ENCODE measurements at regions not wholly inside any gene's neighbourhood (a gene's known extent, or its start where the extent isn't known, plus 50 kb on each side); places are given as distances from the start of the nearest gene placed in this dataset.

DNA sequence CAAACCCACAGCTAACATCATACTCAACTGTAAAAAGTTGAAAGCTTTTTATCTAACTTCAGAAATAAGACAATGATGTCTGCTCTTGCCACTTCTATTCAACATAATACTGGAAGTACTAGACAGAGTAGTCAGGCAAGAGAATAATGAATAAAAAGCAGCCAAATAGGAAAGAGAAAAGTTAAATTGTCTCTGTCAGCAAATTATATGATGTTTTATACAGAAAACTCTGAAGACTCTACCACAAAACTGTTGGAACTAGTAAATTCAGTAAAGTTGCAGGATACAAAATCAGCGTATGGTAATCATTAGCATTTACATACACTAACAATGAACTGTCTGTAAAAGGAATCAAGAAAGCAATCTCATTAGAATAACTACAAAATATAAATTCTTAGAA lies 752.9 kb upstream of the CT83 start:
- no peak for DNase-seq

- no peak for DNase-seq
Measured at GRCh38 chrX:117196481-117196880, 733.7 kb upstream of the CT83 start.

DNA sequence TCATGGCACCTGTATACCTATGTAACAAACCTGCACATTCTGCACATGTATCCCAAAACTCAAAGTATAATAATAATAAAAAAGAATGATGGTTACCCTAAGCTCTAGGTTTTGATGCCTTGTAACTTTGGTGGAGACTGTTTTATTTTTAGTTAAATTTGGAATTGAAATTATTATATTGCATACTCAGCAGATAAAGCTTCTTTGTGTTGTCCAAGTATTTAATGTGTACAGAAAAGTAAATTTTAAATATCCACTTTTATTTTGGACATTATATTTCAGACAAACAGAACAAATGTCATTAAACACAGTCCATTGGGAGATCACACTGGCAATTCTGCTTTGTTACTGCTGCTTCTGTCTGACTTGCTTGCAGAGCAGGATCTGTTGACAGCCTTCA lies 684.5 kb upstream of the CT83 start:
- DNase-seq, result no peak

DNA sequence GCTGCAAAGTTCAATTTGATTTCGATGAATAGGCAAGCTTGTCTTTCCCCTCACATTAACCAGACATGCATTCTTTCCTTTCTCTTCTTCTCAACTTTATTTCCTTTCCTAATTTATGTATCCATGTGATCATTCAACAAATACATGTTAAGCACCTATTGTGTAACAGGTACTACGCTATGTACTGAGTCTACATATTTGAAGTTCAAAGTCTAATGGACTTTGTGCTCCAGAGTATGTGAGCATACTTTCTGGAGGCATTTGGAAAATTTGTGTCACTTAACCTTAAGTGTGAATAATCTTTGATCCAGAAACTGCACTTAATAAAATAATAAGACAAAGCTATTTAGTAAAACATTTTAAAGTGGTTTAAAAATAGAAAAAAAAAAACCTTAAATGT lies 675.3 kb upstream of the CT83 start:
- no peak for DNase-seq

DNA sequence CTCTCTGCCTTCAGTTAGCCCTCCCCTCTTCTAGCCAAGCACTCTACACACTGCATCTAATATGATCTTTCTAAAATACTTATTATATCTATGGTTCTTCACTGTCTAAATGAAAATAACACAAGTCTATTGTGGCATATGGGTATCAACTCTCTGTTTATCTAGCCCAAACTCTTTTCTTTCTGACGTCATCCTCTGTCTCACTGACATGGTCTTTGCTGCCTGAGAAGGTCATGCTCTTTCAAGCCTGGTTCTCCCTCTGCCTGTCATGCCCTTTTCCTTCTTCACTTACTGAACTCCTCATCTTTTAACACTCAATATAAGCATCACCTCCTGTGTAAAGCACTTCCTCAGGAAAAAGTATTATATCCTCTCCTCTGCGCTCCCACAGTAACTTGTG lies 672.2 kb upstream of the CT83 start:
- no peak for DNase-seq

DNA sequence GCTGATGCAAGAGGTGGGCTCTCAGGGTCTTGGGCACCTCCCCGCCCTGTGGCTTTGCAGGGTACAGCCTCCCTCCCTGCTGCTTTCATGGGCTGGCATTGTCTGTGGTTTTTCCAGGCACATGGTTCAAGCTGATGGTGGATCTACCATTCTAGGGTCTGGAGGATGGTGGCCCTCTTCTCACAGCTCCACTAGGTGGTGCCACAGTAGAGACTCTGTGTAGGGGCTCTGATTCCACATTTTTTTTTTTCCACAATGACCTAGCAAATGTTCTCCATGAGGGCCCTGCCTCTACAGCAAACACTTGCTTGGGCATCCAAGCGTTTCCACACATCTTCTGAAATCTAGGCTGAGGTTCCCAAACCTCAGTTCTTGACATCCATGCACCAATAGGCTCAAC lies 657.9 kb upstream of the CT83 start:
- DNase-seq, result no peak

- no peak for DNase-seq
Measured at GRCh38 chrX:117096528-117096927, 633.8 kb upstream of the CT83 start.

DNA sequence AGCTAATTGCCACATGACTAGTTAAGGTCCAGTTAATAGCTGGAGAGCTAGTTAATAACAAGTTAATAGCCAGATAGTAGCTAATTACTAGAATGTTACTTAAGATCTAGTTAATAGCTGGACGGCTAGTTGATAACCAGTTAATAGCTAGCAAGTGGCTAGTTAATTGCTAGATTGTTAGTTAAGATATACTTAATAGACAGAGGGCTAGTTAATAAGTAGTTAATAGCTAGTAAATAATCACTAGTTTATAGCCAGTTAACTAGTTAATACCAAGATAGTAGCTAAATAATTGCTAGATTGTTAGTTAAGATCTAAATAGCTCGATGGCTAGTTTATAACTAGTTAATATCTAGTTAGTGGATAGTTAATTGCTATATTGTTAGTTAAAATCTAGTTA lies 632.6 kb upstream of the CT83 start:
- no peak for DNase-seq

DNA sequence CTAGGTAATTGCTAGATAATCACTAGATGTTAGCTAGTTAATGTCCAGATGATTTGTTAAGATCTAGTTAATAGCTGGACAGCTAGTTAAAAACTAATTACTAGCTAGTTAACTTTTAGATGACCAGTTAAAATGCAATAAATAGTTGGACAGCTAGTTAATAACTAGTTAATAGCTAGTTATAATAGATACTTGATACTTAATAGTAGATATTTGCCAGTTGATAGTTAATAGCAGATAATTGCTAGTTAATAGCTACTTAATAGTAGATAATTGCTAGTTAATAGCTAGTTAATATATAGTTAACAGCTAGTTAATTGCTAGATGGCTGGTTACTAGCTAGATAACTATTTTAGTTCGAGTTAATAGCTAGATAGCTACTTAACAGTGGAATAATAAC lies 631.4 kb upstream of the CT83 start:
- no peak for DNase-seq

DNA sequence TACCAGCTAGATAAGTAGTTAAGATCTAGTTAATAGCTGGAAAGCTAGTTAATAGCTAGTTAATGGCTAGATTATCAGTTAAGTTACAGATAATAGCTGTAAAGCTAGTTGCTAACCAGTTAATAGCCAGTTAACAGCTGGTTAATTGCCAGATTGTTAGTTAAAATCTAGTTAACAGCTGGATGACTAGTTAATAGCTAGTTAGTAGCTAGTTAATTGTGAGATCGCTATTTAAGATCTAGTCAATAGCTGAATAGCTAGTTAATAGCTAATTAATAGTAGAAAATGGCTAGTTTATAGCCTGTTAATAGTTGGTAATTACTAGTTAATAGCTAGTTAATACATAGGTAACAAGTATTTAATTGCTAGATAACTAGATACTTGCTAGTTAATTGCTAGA lies 630.5 kb upstream of the CT83 start:
- no peak for DNase-seq

- DNase-seq, result no peak
Measured at GRCh38 chrX:117092641-117093040, 629.9 kb upstream of the CT83 start.

GRCh38 chrX:117063224-117063623 lies 600.4 kb upstream of the CT83 start:
- no peak for DNase-seq

- no peak for DNase-seq
Measured at GRCh38 chrX:117059848-117060247, 597.1 kb upstream of the CT83 start.

- DNase-seq, result no peak
Measured at GRCh38 chrX:117053260-117053659, 590.5 kb upstream of the CT83 start.

DNA sequence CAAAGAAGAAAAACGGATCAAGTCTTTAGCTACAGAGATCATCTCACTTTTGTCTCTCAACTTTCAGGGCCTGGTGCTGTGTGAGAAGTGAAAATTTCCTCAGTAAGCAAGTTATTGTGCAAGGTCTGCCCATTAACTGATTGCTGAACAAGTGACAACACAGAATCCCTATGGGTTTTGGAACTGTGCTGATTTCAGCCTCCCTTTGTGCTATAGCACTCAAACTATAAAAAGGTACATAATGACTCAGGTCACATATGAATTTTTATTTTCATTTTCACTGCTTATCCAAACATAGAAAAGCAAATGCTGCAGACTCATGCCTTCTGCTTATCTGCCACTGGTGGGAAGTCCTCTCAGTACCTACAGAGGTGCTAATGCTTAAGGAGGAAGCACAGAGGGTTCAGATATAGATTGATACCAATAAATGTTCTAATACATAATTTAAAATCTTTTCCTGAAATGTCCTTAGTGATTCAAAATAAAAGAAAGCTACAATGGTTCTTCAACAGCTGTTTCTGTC lies 576.2 kb upstream of the CT83 start:
- DNase-seq, result no peak

DNA sequence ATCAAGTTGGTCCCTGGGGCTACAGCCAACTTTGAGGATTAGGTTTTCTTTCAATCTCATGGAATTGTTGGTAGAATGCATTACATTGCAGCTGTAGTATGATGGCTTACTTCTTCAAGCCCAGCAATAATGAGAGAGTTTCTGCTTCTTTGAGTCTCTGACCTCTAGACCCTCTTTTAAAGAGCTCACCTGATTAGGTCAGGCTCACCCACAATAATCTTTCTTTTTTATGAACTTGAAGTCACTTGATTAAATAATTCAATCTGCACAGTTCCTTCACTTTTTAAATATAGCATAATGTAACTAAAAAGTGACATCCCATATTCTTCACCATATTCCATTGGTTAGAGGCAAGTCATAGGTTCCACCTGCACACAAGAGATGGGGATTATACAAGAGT lies 547.5 kb upstream of the CT83 start:
- no peak for DNase-seq

GRCh38 chrX:117002981-117003380 lies 540.2 kb upstream of the CT83 start:
- no peak for DNase-seq

DNA sequence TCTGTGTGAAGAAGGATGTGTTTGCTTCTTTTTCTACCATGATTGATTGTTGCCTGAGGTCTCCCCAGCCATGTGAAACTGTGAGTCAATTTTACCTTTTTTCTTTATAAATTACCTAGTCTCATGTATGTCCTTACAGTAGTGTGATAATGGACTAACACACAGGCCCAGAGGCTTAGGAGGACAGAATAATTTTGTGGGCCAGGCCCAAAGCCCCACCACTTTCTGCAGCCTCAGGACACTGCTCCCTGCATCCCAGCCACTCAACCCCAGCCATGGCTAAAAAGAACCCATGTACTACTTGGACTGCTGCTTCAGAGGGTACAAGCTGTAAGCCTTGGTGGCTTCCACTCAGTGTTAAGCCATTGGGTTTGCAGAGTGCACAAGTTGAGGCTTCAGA lies 512.7 kb upstream of the CT83 start:
- DNase-seq, result no peak

- DNase-seq, result no peak
Measured at GRCh38 chrX:116972362-116972761, 509.6 kb upstream of the CT83 start.

DNA sequence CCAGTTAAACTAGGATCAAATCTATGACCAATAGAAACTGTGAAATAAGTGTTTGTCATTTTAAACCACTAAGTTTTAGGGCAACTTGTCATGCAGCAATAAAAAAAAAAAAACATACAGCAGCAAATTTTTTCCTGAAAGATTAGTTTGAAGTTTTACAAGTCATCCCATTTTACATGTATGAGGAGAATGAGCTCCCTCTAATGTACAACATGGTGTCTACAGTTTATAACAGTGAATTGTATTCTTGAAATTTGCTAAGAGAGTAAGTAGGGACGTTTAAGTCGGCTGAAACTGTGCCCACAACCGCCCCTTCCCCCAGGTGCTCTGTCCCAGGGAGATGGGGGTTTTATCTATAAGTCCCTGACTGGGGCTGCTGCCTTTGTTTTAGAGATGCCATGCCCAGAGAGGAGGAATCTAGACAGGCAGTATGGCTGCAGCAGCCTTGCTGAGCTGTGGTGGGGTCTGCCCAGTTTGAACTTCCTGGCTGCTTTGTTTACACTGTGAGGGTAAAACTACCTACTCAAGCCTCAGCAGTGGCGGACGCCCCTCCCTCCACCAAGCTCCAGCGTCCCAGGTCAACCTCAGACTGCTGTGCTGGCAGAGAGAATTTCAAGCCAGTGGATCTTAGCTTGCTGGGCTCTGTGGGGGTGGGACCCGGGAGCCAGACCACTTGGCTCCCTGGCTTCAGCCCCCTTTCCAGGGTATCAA lies 499.3 kb upstream of the CT83 start:
- peak; percentile 2 to 29 for DNase-seq

DNA sequence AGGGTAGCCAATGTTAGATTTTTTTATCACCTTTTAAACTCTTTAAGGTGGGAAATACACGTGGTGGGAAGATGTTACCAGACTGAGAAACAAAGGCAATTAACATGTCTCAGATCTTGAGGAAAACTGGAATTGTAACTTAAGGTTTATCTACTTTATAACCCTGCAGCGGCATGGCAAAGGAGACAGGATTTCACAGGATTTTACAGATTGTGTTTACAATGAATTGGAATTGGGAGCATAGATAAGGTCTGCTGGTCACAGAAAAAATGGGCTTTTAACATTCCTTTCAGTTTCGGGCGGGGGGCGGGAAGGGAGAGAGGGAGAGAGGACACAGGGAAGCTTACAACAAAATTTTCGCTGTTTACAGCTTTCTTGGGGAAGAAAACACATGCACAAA lies 467.5 kb upstream of the CT83 start:
- DNase-seq, result no peak

GRCh38 chrX:116897526-116897925 lies 434.8 kb upstream of the CT83 start:
- no peak for DNase-seq

GRCh38 chrX:116881961-116882360 lies 419.2 kb upstream of the CT83 start:
- no peak for DNase-seq

- DNase-seq, result no peak
Measured at GRCh38 chrX:116873671-116874070, 410.9 kb upstream of the CT83 start.

GRCh38 chrX:116872931-116873330 lies 410.2 kb upstream of the CT83 start:
- DNase-seq, result no peak

Measured in Kasumi-1 (cell line).